ENCODE measurements at regions not wholly inside any gene's neighbourhood (a gene's known extent, or its start where the extent isn't known, plus 50 kb on each side); places are given as distances from the start of the nearest gene placed in this dataset.

GRCh38 chr10:3671386-3671955, 113.5 kb downstream of the KLF6 start:
- Histone ChIP-seq H3K56ac (ENCODE audit: extremely low read depth, insufficient read depth, low read length) (no peak overlapping the region), H2AK9ac (replicated peaks; ENCODE audit: low read depth, low read length, poor library complexity) (no peak overlapping the region), H3K9me1 (ENCODE audit: insufficient read depth, low read length) (no peaks in the 10 kb centered on the region; the same call in none of the 2 replicates), H3K79me1 (ENCODE audit: low read depth in 1 of 2, low read length in 2 of 2) (no peaks in the 10 kb centered on the region), H3K14ac (replicated peaks; ENCODE audit: low read depth, low read length) (no peak overlapping the region), H3K9me3 (ENCODE audit: control insufficient read depth, insufficient read depth, low read length) (no peaks in the 10 kb centered on the region), H3K9ac (ENCODE audit: low read depth, low read length) (no peak overlapping the region), H4K5ac (ENCODE audit: low read depth, low read length) (no peak overlapping the region), H2BK20ac (ENCODE audit: low read depth, low read length) (no peak overlapping the region), H4K8ac (ENCODE audit: low read depth in 2 of 2, low read length in 2 of 2) (no peak overlapping the region), H3K18ac (ENCODE audit: low read depth, low read length) (no peak overlapping the region), H2BK15ac (ENCODE audit: low read depth, low read length) (no peak overlapping the region), H3K4me1 (ENCODE audit: control insufficient read depth, insufficient read depth, low read length) (peaks cover 2% of the 10 kb centered on the region; the same call in 1 of the 2 replicates), H2AK5ac (ENCODE audit: low read depth, low read length) (0 out of 2 replicates have a peak overlapping the region, but pooled peaks have one; percentile 45), H2AFZ (replicated peaks; ENCODE audit: low read length, poor library complexity) (no peak overlapping the region), H3K4me3 (ENCODE audit: insufficient read depth, low read depth, low read length) (no peak overlapping the region), H4K91ac (ENCODE audit: insufficient read depth, low read depth, low read length) (no peak overlapping the region), H3K27me3 (ENCODE audit: control insufficient read depth, insufficient read depth, low read length) (no peaks in the 10 kb centered on the region), H3K23ac (ENCODE audit: low read depth, low read length) (no peak overlapping the region), H3K36me3 (ENCODE audit: control insufficient read depth, insufficient read depth, low read length) (no peaks in the 10 kb centered on the region), H2BK5ac (ENCODE audit: low read depth, low read length, poor library complexity, severe bottlenecking) (no peak overlapping the region), H4K20me1 (ENCODE audit: insufficient read depth, low read length) (no peaks in the 10 kb centered on the region), H2BK120ac (ENCODE audit: low read depth, low read length) (no peak overlapping the region), H3K4me2 (ENCODE audit: low read depth, low read length) (no peak overlapping the region), H3K4ac (ENCODE audit: low read depth, low read length) (no peak overlapping the region), H3K27ac (ENCODE audit: insufficient read depth, low read length) (no peak overlapping the region)
- intact Hi-C loops (cut with micrococcal nuclease) (no loop called here), dilution Hi-C loops (cut with HindIII; ENCODE audit: low sequenced_read_pairs, unreplicated experiment) (no loop called here), in situ Hi-C loops (cut with MboI; ENCODE audit: low sequenced_read_pairs) (no loop called here)
- CTCF ChIA-PET: interaction anchor here (0.7 kb wide), 1 partner anchor 19 kb away, joined by 3 read pairs; no protein-coding TSS in a partner anchor
- no peak for TF ChIP-seq RCOR1 (IDR thresholded peaks at IDR 0.05; ENCODE audit: insufficient replicate concordance, low read length)
- TF ChIP-seq MAFK (IDR thresholded peaks at IDR 0.05; ENCODE audit: low read depth, low read length): no peak
- no peak for TF ChIP-seq POLR2A (IDR thresholded peaks at IDR 0.05; ENCODE audit: low read depth, low read length)
- TF ChIP-seq FOS (IDR thresholded peaks at IDR 0.05; ENCODE audit: low read depth, low read length): no peak
- TF ChIP-seq MXI1 (IDR thresholded peaks at IDR 0.05; ENCODE audit: borderline replicate concordance, low read depth, low read length): no peak
- TF ChIP-seq SMC3 (IDR thresholded peaks at IDR 0.05; ENCODE audit: low read depth, low read length): no peak
- no peak for TF ChIP-seq CTCF (conservative IDR thresholded peaks at IDR 0.05; ENCODE audit: low read depth, low read length)
- no peak for TF ChIP-seq CEBPB (IDR thresholded peaks at IDR 0.05; ENCODE audit: low read depth, low read length)
- TF ChIP-seq NFE2L2 (IDR thresholded peaks at IDR 0.05; ENCODE audit: low read depth, low read length): no peak
- TF ChIP-seq, protein P1, sequence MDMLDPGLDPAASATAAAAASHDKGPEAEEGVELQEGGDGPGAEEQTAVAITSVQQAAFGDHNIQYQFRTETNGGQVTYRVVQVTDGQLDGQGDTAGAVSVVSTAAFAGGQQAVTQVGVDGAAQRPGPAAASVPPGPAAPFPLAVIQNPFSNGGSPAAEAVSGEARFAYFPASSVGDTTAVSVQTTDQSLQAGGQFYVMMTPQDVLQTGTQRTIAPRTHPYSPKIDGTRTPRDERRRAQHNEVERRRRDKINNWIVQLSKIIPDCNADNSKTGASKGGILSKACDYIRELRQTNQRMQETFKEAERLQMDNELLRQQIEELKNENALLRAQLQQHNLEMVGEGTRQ (IDR thresholded peaks at IDR 0.05; ENCODE audit: low read depth, low read length): no peak
- TF ChIP-seq BHLHE40 (IDR thresholded peaks at IDR 0.05; ENCODE audit: low read depth, low read length): no peak
- no peak for TF ChIP-seq RFX5 (IDR thresholded peaks at IDR 0.05; ENCODE audit: low read depth, low read length)
- POLR2A ChIA-PET (ENCODE audit: unreplicated experiment): no interaction called here
- BruUV-seq (replicated peaks): no TSS peak
- DNase-seq (no peak), ATAC-seq (ENCODE audit: low read depth) (no peak)
- WGBS, 2 experiments (ENCODE audit: extremely low coverage in 2 of 2, insufficient read length in 1 of 2): 72% methylated on average over 6 of the region's 13 CpGs; no CpG with 5 or more reads in 1 of the 2 experiments
